Caco-2 (cell line): ENCODE measurements at regions not wholly inside any gene's neighbourhood (a gene's known extent, or its start where the extent isn't known, plus 50 kb on each side); places are given as distances from the start of the nearest gene placed in this dataset.

Experiments
- BruUV-seq: library from RNA; stranded (reverse); fragments of 400-500 nt; replicated peaks from 2 replicates; lab custom pipeline; 2021; lab: Mats Ljungman, UMichigan
- CTCF ChIA-PET: fragments of 300-600 bp; sonication (Branson Sonifier 250); formaldehyde crosslinking; loops from one replicate; lab custom pipeline; 2022; ENCODE audit warnings: antibody characterized with exemption; lab: Charles Lee
- POLR2A ChIA-PET: fragments of 300-600 bp; sonication (Branson Sonifier 250); formaldehyde crosslinking; loops from one replicate; lab custom pipeline; 2022; ENCODE audit warnings: antibody characterized with exemption; lab: Charles Lee
- DNase-seq, 2 experiments: peaks; one replicate each; pipeline versions ENCODE4 v3.0.0 to v3.0.0-alpha.2; 2020 to 2022
- H3K27me3 ChIP-seq: replicated peaks from 2 replicates; pipeline ENCODE4 v1.6.0; 2011; ENCODE audit warnings: low read length; ENCODE audit not compliant: control insufficient read depth, insufficient read depth
- H3K36me3 ChIP-seq: 2 replicates; pipeline ENCODE4 v1.5.1; 2011; ENCODE audit warnings: low read length; ENCODE audit not compliant: control insufficient read depth, insufficient read depth
- H3K4me1 ChIP-seq: fragments of 250-450 bp; sonication (Bioruptor Pico); 2 replicates; pipeline ENCODE4 v1.5.1; 2020; ENCODE audit warnings: mild to moderate bottlenecking
- H3K4me3 ChIP-seq: 2 replicates; pipeline ENCODE4 v1.5.1; 2011; ENCODE audit warnings: low read depth, mild to moderate bottlenecking, control low read depth, low read length
- H3K9me3 ChIP-seq: fragments of 250-450 bp; sonication (Bioruptor Pico); 2 replicates; pipeline ENCODE4 v1.5.1; 2020; ENCODE audit warnings: mild to moderate bottlenecking, moderate library complexity
- H3K27ac Mint-ChIP-seq: one replicate; pipeline ENCODE4 v1.8.0; 2022; ENCODE audit warnings: mixed read lengths; ENCODE audit not compliant: unreplicated experiment
- H3K27me3 Mint-ChIP-seq: one replicate; pipeline ENCODE4 v1.8.0; 2022; ENCODE audit warnings: mixed read lengths; ENCODE audit not compliant: insufficient read depth, unreplicated experiment
- H3K36me3 Mint-ChIP-seq: one replicate; pipeline ENCODE4 v1.8.0; 2022; ENCODE audit warnings: mild to moderate bottlenecking, mixed read lengths; ENCODE audit not compliant: insufficient read depth, unreplicated experiment
- H3K4me1 Mint-ChIP-seq: one replicate; pipeline ENCODE4 v1.8.0; 2022; ENCODE audit warnings: low read depth, mixed read lengths; ENCODE audit not compliant: unreplicated experiment
- H3K4me3 Mint-ChIP-seq: one replicate; pipeline ENCODE4 v1.8.0; 2022; ENCODE audit warnings: mild to moderate bottlenecking, moderate library complexity, mixed read lengths; ENCODE audit not compliant: unreplicated experiment
- H3K9me3 Mint-ChIP-seq: one replicate; pipeline ENCODE4 v1.8.0; 2022; ENCODE audit warnings: mixed read lengths; ENCODE audit not compliant: unreplicated experiment
- intact Hi-C: fragments of 100-400 bp; cut with micrococcal nuclease; formaldehyde crosslinking; loops from one replicate; pipeline ENCODE4 v1.10.0; 2022; ENCODE audit not compliant: unreplicated experiment
- TF ChIP-seq, protein P1 (sequence below), 2 experiments: fragments of 200-600 bp in 1 of 2; IDR thresholded peaks; 1 replicate in 1 of 2; 2 replicates in 1 of 2; pipeline versions ENCODE4 v1.5.1 to v1.8.0; 2011 to 2022; ENCODE audit warnings: antibody characterized with exemption in 1 of 2, control low read depth in 1 of 2, inconsistent platforms in 1 of 2, low read depth in 1 of 2, low read length in 1 of 2, mild to moderate bottlenecking in 1 of 2, moderate library complexity in 1 of 2; ENCODE audit not compliant: insufficient read depth in 1 of 2, severe bottlenecking in 1 of 2, unreplicated experiment in 1 of 2

DNA sequence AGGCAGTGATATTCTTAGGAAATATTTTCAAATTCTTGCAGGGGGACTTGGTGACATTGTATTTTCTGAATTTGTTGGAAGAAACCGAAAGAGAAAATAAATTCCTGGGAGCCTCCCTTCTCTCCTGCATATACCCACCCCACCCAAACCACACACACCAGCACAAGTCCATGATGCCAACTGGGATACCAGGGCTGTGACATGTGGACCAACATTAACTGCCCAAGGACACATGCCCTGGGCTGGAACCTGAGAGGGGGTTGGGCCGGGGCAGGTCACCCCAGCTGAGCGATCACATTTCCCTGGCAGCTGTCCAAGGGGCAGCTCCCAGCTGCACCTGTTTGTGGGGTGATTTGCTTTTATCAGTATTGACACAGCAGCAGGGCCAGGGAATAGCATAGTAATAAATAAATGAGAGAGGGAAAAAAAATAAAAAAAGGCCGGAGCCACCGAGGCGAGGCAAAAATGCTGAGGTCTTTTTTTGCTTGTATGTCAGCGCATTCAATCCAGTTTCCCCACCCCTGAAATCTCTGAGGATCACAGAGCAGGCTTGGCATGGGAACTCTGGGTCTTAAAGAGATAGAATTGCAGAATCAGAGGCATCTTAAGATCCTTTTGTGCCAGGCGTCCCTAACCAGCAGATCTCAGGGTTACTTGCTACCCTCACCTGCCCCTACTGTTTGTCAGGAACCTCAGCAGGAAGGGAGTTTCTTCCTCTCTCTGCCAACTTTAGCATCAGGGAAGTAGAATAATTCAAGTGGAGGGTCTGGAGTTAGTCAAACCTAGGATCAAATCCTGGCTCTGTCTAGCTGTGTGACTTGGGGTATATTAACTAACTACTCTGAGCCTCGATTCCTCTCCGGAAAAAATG, 66.5 kb upstream of the PIM1 start:
- Histone ChIP-seq H3K4me3 (peak overlapping the region; percentile 16), H3K36me3 (no peaks in the 10 kb centered on the region), H3K4me1 (peaks cover 53% of the 10 kb centered on the region), H3K27me3 (no peaks in the 10 kb centered on the region), H3K9me3 (no peaks in the 10 kb centered on the region)
- CTCF ChIA-PET = interaction anchor here (0.5 to 2.0 kb wide), 11 partner anchors 7 to 102 kb away, joined by 3 to 7 read pairs (median 5); no protein-coding TSS in a partner anchor
- H3K4me1 Mint-ChIP-seq = peaks cover 27% of the 10 kb centered on the region
- TF ChIP-seq, protein P1, sequence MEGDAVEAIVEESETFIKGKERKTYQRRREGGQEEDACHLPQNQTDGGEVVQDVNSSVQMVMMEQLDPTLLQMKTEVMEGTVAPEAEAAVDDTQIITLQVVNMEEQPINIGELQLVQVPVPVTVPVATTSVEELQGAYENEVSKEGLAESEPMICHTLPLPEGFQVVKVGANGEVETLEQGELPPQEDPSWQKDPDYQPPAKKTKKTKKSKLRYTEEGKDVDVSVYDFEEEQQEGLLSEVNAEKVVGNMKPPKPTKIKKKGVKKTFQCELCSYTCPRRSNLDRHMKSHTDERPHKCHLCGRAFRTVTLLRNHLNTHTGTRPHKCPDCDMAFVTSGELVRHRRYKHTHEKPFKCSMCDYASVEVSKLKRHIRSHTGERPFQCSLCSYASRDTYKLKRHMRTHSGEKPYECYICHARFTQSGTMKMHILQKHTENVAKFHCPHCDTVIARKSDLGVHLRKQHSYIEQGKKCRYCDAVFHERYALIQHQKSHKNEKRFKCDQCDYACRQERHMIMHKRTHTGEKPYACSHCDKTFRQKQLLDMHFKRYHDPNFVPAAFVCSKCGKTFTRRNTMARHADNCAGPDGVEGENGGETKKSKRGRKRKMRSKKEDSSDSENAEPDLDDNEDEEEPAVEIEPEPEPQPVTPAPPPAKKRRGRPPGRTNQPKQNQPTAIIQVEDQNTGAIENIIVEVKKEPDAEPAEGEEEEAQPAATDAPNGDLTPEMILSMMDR (IDR thresholded peaks at IDR 0.05; ENCODE audit: insufficient read depth in 1 of 2, low read depth in 1 of 2, low read length in 1 of 2, severe bottlenecking in 1 of 2, unreplicated experiment in 1 of 2) = no peak
- intact Hi-C loops = loop anchor here (1.0 kb wide), 4 partner anchors 25 to 69 kb away; no protein-coding TSS in a partner anchor
- POLR2A ChIA-PET = interaction anchor here (0.6 to 1.9 kb wide), 10 partner anchors 23 to 67 kb away, joined by 3 to 20 read pairs (median 4); partner anchors contain the start of gene PIM1
- peaks cover 23% of the 10 kb centered on the region for H3K36me3 Mint-ChIP-seq
- BruUV-seq = no TSS peak
- peak; percentile 61 to 70 for DNase-seq
- H3K27me3 Mint-ChIP-seq = no peaks in the 10 kb centered on the region
- peak overlapping the region; percentile 92 for H3K27ac Mint-ChIP-seq
- H3K4me3 Mint-ChIP-seq = peak overlapping the region; percentile 82
- H3K9me3 Mint-ChIP-seq = no peaks in the 10 kb centered on the region

DNA sequence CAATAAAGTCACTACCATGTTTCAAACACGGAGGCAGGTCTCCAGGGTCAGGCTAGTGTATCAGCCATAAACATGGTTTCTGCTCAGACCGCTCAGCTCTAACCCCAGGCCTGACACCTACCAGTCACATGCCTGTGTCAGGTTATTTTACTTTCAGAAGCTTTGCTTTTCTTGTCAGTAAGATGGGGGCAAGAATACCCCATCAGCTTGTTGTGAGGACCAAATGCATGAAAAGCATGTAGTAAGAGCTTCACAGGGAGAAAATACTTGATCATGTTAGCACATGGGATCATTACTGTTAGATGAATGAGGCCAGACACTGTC, 65.2 kb upstream of the PIM1 start:
- POLR2A ChIA-PET = interaction anchor here (0.5 to 1.7 kb wide), 4 partner anchors 23 to 67 kb away, joined by 3 to 5 read pairs (median 4); no protein-coding TSS in a partner anchor

More for the DNA sequence above, 65.2 kb upstream of the PIM1 start:
- no peaks in the 10 kb centered on the region for H3K27me3 ChIP-seq
- peaks cover 61% of the 10 kb centered on the region for H3K4me1 ChIP-seq
- TF ChIP-seq, protein P1 (IDR thresholded peaks at IDR 0.05; ENCODE audit: insufficient read depth in 1 of 2, low read depth in 1 of 2, low read length in 1 of 2, severe bottlenecking in 1 of 2, unreplicated experiment in 1 of 2) = no peak
- no TSS peak for BruUV-seq
- intact Hi-C loops = loop anchor here (1.0 kb wide), 4 partner anchors 24 to 68 kb away; no protein-coding TSS in a partner anchor
- DNase-seq = no peak
- Mint-ChIP-seq H3K27me3 (no peaks in the 10 kb centered on the region), H3K4me3 (peak overlapping the region; percentile 59), H3K36me3 (peaks cover 23% of the 10 kb centered on the region), H3K4me1 (peaks cover 33% of the 10 kb centered on the region), H3K9me3 (no peaks in the 10 kb centered on the region), H3K27ac (peak overlapping the region; percentile 92)
- H3K4me3 ChIP-seq = no peak overlapping the region
- CTCF ChIA-PET = interaction anchor here (1.2 kb wide), 1 partner anchor 23 kb away, joined by 4 read pairs; no protein-coding TSS in a partner anchor
- no peaks in the 10 kb centered on the region for H3K36me3 ChIP-seq
- no peaks in the 10 kb centered on the region for H3K9me3 ChIP-seq
